GM12872 (cell line): ENCODE measurements at regions not wholly inside any gene's neighbourhood (a gene's known extent, or its start where the extent isn't known, plus 50 kb on each side); places are given as distances from the start of the nearest gene placed in this dataset.
A peak's percentile ranks its signal among the peaks of the same experiment; 100 is the strongest.

Source experiments
- CTCF ChIP-seq: IDR thresholded peaks from 3 replicates; pipeline ENCODE4 v1.5.1; 2011; ENCODE audit warnings: low read depth, mild to moderate bottlenecking, low read length, moderate library complexity; ENCODE audit not compliant: insufficient read depth

DNA sequence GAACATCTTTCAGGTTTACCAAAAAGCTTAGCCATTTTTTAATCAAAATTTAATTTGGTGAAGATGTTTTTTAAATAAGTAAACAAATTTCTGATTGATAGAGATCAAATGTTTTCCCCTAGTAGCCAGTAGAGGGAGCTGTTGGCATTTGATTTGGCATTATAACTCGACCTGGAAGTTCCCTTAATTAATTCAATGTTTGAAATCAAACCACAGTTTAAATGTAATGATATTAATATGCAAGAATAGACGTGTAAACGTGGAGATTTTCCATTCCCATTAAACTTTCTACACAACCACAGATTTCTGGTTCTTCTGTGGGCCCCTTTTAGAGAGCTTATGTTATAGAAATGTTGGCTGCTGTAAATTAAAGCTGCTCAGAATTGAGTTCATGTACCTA, 148.1 kb upstream of the MPDZ start:
- TF ChIP-seq CTCF = peak; percentile 54

DNA sequence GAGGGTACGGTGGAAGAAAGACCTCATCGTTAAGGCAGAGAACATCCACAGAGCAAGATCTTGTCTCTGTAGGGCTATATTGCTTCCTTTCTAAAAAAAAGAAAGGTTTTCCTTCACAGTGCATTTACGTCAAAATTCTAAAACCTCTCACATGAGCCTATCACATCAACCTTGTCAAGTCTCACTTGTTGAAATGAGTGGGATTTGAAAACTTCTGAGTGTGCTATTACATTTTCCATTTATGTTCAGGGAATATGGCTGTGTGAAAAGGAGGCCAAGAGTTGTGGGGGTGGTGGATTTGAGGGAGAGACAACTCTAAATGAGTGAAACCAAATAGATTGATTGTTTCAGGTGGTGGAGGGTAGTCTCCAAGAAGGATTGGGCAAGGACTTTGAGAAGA, 147.1 kb upstream of the MPDZ start:
- TF ChIP-seq CTCF = no peak

DNA sequence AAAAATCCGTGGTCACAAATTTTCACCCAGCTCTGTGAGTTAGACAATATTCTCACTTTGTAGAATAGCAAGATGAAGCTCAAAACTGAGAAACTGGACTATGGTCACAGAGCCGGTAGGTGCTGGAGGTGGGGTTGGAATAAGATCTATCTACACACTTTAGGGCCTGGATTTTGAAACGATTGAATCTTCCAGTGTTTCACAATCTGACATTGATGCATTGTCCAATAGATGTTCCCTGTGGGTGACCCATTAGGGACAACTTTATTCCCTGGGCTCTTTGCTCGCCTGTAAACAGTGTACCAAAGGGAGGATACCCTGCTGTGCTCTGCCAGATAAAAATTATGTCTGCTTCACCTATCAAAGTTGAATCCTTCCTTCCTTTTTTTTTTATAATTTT, 145.4 kb upstream of the MPDZ start:
- TF ChIP-seq CTCF = no peak

DNA sequence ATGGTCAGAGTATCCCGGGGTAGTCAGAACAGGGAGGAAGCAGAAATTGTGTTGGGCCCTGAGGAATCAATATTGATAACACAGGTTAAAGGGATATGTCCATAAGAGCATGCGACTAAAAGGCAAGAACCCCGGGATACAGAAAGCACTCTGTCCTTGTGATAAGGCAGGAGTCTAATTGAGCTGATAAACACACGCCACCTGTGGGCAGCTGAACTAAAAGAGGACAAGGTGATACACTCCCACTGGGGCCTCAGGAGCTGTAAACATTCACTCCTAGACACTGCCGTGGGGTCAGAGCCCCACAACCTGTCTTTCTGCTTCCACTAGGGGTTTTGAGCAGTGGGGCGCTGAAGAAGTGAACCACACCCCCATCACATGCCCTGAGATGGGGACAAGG, 144.7 kb upstream of the MPDZ start:
- no peak for TF ChIP-seq CTCF

DNA sequence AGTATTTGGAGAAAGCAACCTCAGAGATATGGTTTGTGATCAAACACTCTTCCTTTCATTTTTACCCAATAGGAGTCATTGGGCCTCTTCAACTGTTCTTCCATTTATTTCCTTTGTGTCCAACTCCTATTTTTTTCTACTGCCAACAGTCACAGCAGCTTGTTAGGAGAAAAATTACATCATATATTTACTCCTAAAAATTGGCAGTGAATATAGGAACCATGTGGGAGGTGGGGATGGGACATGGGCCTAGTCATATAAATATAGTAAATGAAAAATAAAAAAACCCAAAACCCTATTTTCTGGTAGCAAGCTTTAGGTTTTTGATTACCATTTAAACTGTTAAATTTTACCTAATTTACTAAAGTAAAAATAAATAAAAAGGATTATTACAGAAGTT, 134.9 kb upstream of the MPDZ start:
- TF ChIP-seq CTCF = no peak

GRCh38 chr9:13412331-13412730, 132.8 kb upstream of the MPDZ start:
- TF ChIP-seq CTCF = no peak

- no peak for TF ChIP-seq CTCF
These were observed 132.3 kb upstream of the MPDZ start for GRCh38 chr9:13411791-13412190.

DNA sequence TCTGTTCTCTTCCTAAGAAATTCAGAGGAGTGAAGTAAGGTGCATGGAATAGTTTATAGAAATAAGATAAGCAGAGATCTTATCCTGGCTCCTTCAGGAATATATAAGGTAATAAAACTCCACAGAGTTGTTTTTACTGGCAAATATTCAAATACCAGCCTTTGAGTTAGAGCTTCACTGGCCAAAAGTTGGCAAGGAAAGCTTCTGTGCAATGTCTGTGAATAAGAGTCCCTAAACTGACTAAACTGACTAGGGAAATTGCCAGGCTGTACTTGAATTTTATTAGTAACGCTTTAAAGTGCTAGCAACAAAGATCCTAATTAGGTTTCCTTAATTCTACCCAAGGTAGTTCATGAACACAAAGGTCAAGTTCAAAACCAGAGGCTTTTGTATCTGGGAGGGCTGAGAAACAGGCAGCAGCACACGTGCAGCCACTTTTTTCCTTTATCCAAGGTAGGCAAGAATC, 131.1 kb upstream of the MPDZ start:
- no peak for TF ChIP-seq CTCF
